GM06990 (cell line): ENCODE measurements at regions not wholly inside any gene's neighbourhood (a gene's known extent, or its start where the extent isn't known, plus 50 kb on each side); places are given as distances from the start of the nearest gene placed in this dataset.

ENCODE experiments used
- DNase-seq: peaks from one replicate; pipeline ENCODE4 v3.0.0-alpha.2; 2011; ENCODE audit not compliant: insufficient read length; ENCODE audit errors: extremely low read depth
- H3K27me3 ChIP-seq: replicated peaks from 2 replicates; pipeline ENCODE4 v1.6.0; 2011; ENCODE audit warnings: low read length; ENCODE audit not compliant: control insufficient read depth, insufficient read depth
- H3K36me3 ChIP-seq: 2 replicates; pipeline ENCODE4 v1.5.1; 2011; ENCODE audit warnings: low read length; ENCODE audit not compliant: control insufficient read depth, insufficient read depth
- H3K4me3 ChIP-seq: replicated peaks from 2 replicates; pipeline ENCODE4 v1.5.1; 2011; ENCODE audit warnings: low read depth, mild to moderate bottlenecking, control low read depth, low read length
- CTCF ChIP-seq: IDR thresholded peaks from 2 replicates; pipeline ENCODE4 v1.5.1; 2011; ENCODE audit warnings: low read length, control low read depth, mild to moderate bottlenecking, inconsistent platforms; ENCODE audit not compliant: insufficient read depth, poor library complexity, severe bottlenecking

- DNase-seq, result no peak
- Histone ChIP-seq H3K4me3 (no peak overlapping the region), H3K36me3 (no peaks in the 10 kb centered on the region), H3K27me3 (no peaks in the 10 kb centered on the region)
- TF ChIP-seq CTCF, result no peak
These were observed 170.5 kb downstream of the TANC2 start for GRCh38 chr17:63136369-63137012.

DNA sequence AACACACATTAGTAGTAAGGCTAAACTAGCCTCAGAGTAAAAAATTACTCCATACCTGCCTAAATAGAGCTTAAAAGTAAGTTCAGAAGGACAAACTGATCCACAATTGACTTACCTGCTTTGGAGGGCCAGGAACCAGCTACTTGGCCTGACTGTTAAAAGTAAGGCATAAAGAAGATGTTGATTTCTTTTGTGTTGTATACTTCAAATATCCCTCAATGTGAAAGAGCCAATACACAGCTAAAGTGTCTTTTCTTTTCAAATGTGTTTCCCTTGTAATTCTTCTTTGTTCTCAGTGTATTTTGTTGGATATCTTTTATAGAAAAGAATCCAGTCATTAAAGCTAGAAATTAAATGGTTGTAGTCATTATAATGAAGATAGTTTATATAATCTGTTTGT lies 171.1 kb downstream of the TANC2 start:
- DNase-seq, result no peak
- no peaks in the 10 kb centered on the region for H3K27me3 ChIP-seq
- no peak overlapping the region for H3K4me3 ChIP-seq
- no peaks in the 10 kb centered on the region for H3K36me3 ChIP-seq
- no peak for TF ChIP-seq CTCF

DNA sequence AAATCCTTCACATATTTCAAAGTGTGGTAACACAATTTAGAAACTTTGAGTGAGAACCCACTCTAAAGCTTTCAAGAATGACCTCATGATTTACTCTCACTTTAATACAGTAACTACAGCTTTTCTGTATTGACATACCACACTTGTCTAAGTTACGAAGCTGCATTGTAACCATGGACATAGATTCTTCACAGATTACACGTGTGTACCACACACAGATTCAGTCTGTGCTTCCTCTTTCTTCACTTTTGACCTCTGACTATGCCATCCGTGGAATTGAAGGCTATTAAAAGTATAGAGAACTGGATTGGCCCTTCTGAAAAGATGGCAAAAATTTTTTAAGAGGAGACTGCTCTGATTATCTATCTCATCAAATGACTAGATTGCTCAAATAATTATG lies 172.7 kb downstream of the TANC2 start:
- Histone ChIP-seq H3K4me3 (no peak overlapping the region), H3K27me3 (no peaks in the 10 kb centered on the region), H3K36me3 (no peaks in the 10 kb centered on the region)
- no peak for TF ChIP-seq CTCF
- DNase-seq, result no peak

GRCh38 chr17:63139356-63139755 lies 173.3 kb downstream of the TANC2 start:
- Histone ChIP-seq H3K27me3 (no peaks in the 10 kb centered on the region), H3K36me3 (no peaks in the 10 kb centered on the region), H3K4me3 (no peak overlapping the region)
- no peak for DNase-seq
- TF ChIP-seq CTCF, result no peak

DNA sequence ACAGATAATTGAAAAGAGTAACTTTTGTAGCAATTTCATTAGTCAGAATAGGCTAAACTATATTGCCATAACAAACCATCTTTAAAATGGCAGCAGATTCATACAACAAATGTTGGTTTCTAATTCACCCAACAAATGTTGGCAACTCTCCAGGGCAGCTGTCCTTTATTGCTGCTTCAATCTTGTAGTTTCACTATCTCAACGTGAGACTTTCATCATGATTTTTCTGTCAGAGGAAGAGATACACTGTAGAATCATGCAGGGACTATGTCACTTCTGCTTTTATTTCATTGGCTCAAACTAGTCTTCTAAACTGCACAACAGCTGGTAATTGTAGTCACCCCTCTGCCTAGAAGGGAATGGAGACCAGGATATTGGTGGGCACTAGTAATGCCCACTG lies 174.2 kb downstream of the TANC2 start:
- Histone ChIP-seq H3K4me3 (no peak overlapping the region), H3K27me3 (no peaks in the 10 kb centered on the region), H3K36me3 (no peaks in the 10 kb centered on the region)
- DNase-seq, result peak; percentile 10
- no peak for TF ChIP-seq CTCF

DNA sequence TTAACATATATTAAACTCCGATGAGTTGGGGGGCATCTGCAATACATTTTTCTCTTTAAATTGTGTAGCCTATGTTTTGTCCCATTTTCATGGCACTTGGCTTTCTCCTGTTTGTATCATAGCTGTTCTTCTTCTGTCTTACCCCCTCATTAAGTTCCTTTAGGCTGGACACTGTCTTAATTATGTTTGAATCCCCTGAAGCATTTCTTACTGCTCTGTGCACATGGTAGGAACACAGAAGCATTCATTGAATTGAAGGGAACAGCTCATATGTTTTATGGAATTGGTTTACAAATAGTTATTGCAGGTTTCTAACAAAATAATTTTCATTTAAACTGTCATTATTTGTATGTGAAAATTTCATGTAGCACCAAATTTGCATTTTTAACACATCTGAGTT lies 176.8 kb downstream of the TANC2 start:
- H3K36me3 ChIP-seq, result no peaks in the 10 kb centered on the region
- no peak overlapping the region for H3K4me3 ChIP-seq
- H3K27me3 ChIP-seq, result no peaks in the 10 kb centered on the region
- no peak for TF ChIP-seq CTCF
- no peak for DNase-seq
